ENCODE measurements at regions not wholly inside any gene's neighbourhood (a gene's known extent, or its start where the extent isn't known, plus 50 kb on each side); places are given as distances from the start of the nearest gene placed in this dataset.
"Not testable (repeated sequence)": the region's sequence is repeated elsewhere in the genome, so short reads cannot be mapped to it uniquely, and the experiment has no call there.

- intact Hi-C loops (cut with micrococcal nuclease), result no loop called here
- H3K4me3 Mint-ChIP-seq, result no peak overlapping the region
- CTCF ChIA-PET, result no interaction called here
- TF ChIP-seq CTCF (IDR thresholded peaks at IDR 0.05), result no peak
- no peaks in the 10 kb centered on the region for H3K36me3 Mint-ChIP-seq (ENCODE audit: low read depth)
- no peak for DNase-seq
- no peak overlapping the region for H3K27ac Mint-ChIP-seq
- ATAC-seq (ENCODE audit: low read depth), result no peak
- H3K4me1 Mint-ChIP-seq, result no peaks in the 10 kb centered on the region
- POLR2A ChIA-PET, result no interaction called here
- peaks cover 2% of the 10 kb centered on the region for H3K27me3 Mint-ChIP-seq
- no peaks in the 10 kb centered on the region for H3K9me3 Mint-ChIP-seq
Measured at GRCh38 chr9:71431931-71432330, 310.5 kb upstream of the TRPM3 start.

- DNase-seq; POLR2A ChIA-PET; H3K4me1 Mint-ChIP-seq; H3K4me3 Mint-ChIP-seq; ATAC-seq (ENCODE audit: low read depth); intact Hi-C loops (cut with micrococcal nuclease); H3K27ac Mint-ChIP-seq; CTCF ChIA-PET; H3K9me3 Mint-ChIP-seq; H3K27me3 Mint-ChIP-seq; H3K36me3 Mint-ChIP-seq (ENCODE audit: low read depth): not testable (repeated sequence)
Measured at GRCh38 chr9:71407341-71407740, 285.9 kb upstream of the TRPM3 start.

- Mint-ChIP-seq H3K9me3 (no peaks in the 10 kb centered on the region), H3K4me1 (no peaks in the 10 kb centered on the region), H3K4me3 (no peak overlapping the region), H3K36me3 (ENCODE audit: low read depth) (no peaks in the 10 kb centered on the region), H3K27me3 (no peaks in the 10 kb centered on the region), H3K27ac (no peak overlapping the region)
- intact Hi-C loops (cut with micrococcal nuclease), result no loop called here
- CTCF ChIA-PET, result no interaction called here
- DNase-seq, result no peak
- TF ChIP-seq CTCF (IDR thresholded peaks at IDR 0.05), result no peak
- POLR2A ChIA-PET, result no interaction called here
- ATAC-seq (ENCODE audit: low read depth), result no peak
Measured at GRCh38 chr9:71403106-71403505, 281.7 kb upstream of the TRPM3 start.

GRCh38 chr9:71393005-71393404 lies 271.6 kb upstream of the TRPM3 start:
- CTCF ChIA-PET, result no interaction called here
- ATAC-seq (ENCODE audit: low read depth) (no peak), DNase-seq (no peak)
- Mint-ChIP-seq H3K9me3 (no peaks in the 10 kb centered on the region), H3K4me3 (no peak overlapping the region), H3K27ac (no peak overlapping the region), H3K4me1 (no peaks in the 10 kb centered on the region), H3K27me3 (peaks cover 2% of the 10 kb centered on the region), H3K36me3 (ENCODE audit: low read depth) (no peaks in the 10 kb centered on the region)
- POLR2A ChIA-PET, result no interaction called here
- TF ChIP-seq CTCF (IDR thresholded peaks at IDR 0.05), result no peak
- intact Hi-C loops (cut with micrococcal nuclease), result no loop called here

GRCh38 chr9:71384343-71384742 lies 262.9 kb upstream of the TRPM3 start:
- ChIA-PET CTCF (no interaction called here), POLR2A (no interaction called here)
- Mint-ChIP-seq H3K36me3 (ENCODE audit: low read depth) (no peaks in the 10 kb centered on the region), H3K4me1 (no peaks in the 10 kb centered on the region), H3K4me3 (no peak overlapping the region), H3K27me3 (no peaks in the 10 kb centered on the region), H3K27ac (no peak overlapping the region), H3K9me3 (no peaks in the 10 kb centered on the region)
- no peak for TF ChIP-seq CTCF (IDR thresholded peaks at IDR 0.05)
- no peak for ATAC-seq (ENCODE audit: low read depth)
- intact Hi-C loops (cut with micrococcal nuclease), result no loop called here
- DNase-seq, result no peak

GRCh38 chr9:71383308-71383940 lies 262.0 kb upstream of the TRPM3 start:
- TF ChIP-seq CTCF (IDR thresholded peaks at IDR 0.05), result no peak
- ChIA-PET POLR2A (no interaction called here), CTCF (no interaction called here)
- intact Hi-C loops (cut with micrococcal nuclease), result no loop called here
- no peaks in the 10 kb centered on the region for H3K36me3 Mint-ChIP-seq (ENCODE audit: low read depth)
- no peak overlapping the region for H3K4me3 Mint-ChIP-seq
- ATAC-seq (ENCODE audit: low read depth), result no peak
- no peaks in the 10 kb centered on the region for H3K9me3 Mint-ChIP-seq
- H3K4me1 Mint-ChIP-seq, result no peaks in the 10 kb centered on the region
- H3K27ac Mint-ChIP-seq, result no peak overlapping the region
- DNase-seq, result no peak
- H3K27me3 Mint-ChIP-seq, result no peaks in the 10 kb centered on the region
